H9 (cell line): ENCODE measurements at regions not wholly inside any gene's neighbourhood (a gene's known extent, or its start where the extent isn't known, plus 50 kb on each side); places are given as distances from the start of the nearest gene placed in this dataset.

Source experiments
- DNase-seq: peaks from one replicate; pipeline ENCODE4 v3.0.0-alpha.2; 2017
- H2AFZ ChIP-seq: one replicate; pipeline ENCODE4 v1.6.1; 2013; ENCODE audit warnings: mild to moderate bottlenecking, low read length, control low read depth, moderate library complexity
- H2AK5ac ChIP-seq: 2 replicates; pipeline ENCODE4 v1.6.1; 2013; ENCODE audit warnings: low read length, control low read depth, mixed read lengths; ENCODE audit not compliant: insufficient read length
- H2BK120ac ChIP-seq: one replicate; pipeline ENCODE4 v1.6.1; 2013; ENCODE audit warnings: low read depth, mild to moderate bottlenecking, low read length, control low read depth, inconsistent platforms; ENCODE audit not compliant: poor library complexity, severe bottlenecking
- H2BK12ac ChIP-seq: 2 replicates; pipeline ENCODE4 v1.6.1; 2013; ENCODE audit warnings: low read length, control low read depth, mixed read lengths, low read depth; ENCODE audit not compliant: insufficient read length
- H2BK15ac ChIP-seq: 2 replicates; pipeline ENCODE4 v1.6.1; 2013; ENCODE audit warnings: low read depth, low read length, control low read depth
- H2BK20ac ChIP-seq: one replicate; pipeline ENCODE4 v1.6.1; 2013; ENCODE audit warnings: low read depth, mild to moderate bottlenecking, low read length, control low read depth, inconsistent platforms; ENCODE audit not compliant: poor library complexity, severe bottlenecking
- H2BK5ac ChIP-seq: 2 replicates; pipeline ENCODE4 v1.6.1; 2013; ENCODE audit warnings: low read length, control low read depth, mixed read lengths; ENCODE audit not compliant: insufficient read length
- H3K14ac ChIP-seq: 2 replicates; pipeline ENCODE4 v1.6.1; 2013; ENCODE audit warnings: low read length, control low read depth; ENCODE audit not compliant: insufficient read depth
- H3K18ac ChIP-seq: 2 replicates; pipeline ENCODE4 v1.6.1; 2013; ENCODE audit warnings: low read depth, mild to moderate bottlenecking, mixed read lengths, low read length, control low read depth; ENCODE audit not compliant: insufficient read length
- H3K23ac ChIP-seq: 2 replicates; pipeline ENCODE4 v1.6.1; 2013; ENCODE audit warnings: low read length, control low read depth, mixed read lengths, low read depth; ENCODE audit not compliant: insufficient read length
- H3K23me2 ChIP-seq: 2 replicates; pipeline ENCODE4 v1.6.1; 2013; ENCODE audit warnings: low read depth, mild to moderate bottlenecking, mixed read lengths, low read length, control low read depth; ENCODE audit not compliant: insufficient read length, poor library complexity, severe bottlenecking
- H3K27ac ChIP-seq: 2 replicates; pipeline ENCODE4 v1.5.1; 2013; ENCODE audit warnings: low read length, control low read depth, mixed read lengths, low read depth; ENCODE audit not compliant: insufficient read length
- H3K27me3 ChIP-seq: 2 replicates; pipeline ENCODE4 v1.6.1; 2013; ENCODE audit warnings: low read length, control low read depth, inconsistent platforms; ENCODE audit not compliant: insufficient read depth
- H3K4ac ChIP-seq: 2 replicates; pipeline ENCODE4 v1.6.1; 2013; ENCODE audit warnings: low read depth, mild to moderate bottlenecking, control low read depth, inconsistent platforms, low read length, moderate library complexity
- H3K4me1 ChIP-seq: 2 replicates; pipeline ENCODE4 v1.6.1; 2013; ENCODE audit warnings: low read length, control low read depth, inconsistent platforms; ENCODE audit not compliant: insufficient read depth
- H3K4me2 ChIP-seq: 2 replicates; pipeline ENCODE4 v1.6.1; 2013; ENCODE audit warnings: low read length, control low read depth, mixed read lengths; ENCODE audit not compliant: insufficient read length, insufficient read depth
- H3K56ac ChIP-seq: 2 replicates; pipeline ENCODE4 v1.6.1; 2013; ENCODE audit warnings: low read depth, mild to moderate bottlenecking, mixed read lengths, low read length, control low read depth; ENCODE audit not compliant: insufficient read length
- H3K79me1 ChIP-seq: 2 replicates; pipeline ENCODE4 v1.6.1; 2013; ENCODE audit warnings: low read depth, mild to moderate bottlenecking, moderate library complexity, low read length, control low read depth, inconsistent platforms; ENCODE audit not compliant: insufficient read depth, poor library complexity, severe bottlenecking
- H3K79me2 ChIP-seq: 2 replicates; pipeline ENCODE4 v1.6.1; 2013; ENCODE audit warnings: low read length, control low read depth, inconsistent platforms; ENCODE audit not compliant: insufficient read depth
- H3K9ac ChIP-seq: 2 replicates; pipeline ENCODE4 v1.6.1; 2013; ENCODE audit warnings: low read length, control low read depth, mixed read lengths; ENCODE audit not compliant: insufficient read length; ENCODE audit errors: extremely low read depth
- H3K9me3 ChIP-seq: one replicate; pipeline ENCODE4 v1.6.1; 2013; ENCODE audit warnings: low read depth, low read length, inconsistent platforms; ENCODE audit not compliant: control insufficient read depth
- H3T11ph ChIP-seq: one replicate; pipeline ENCODE4 v1.6.1; 2013; ENCODE audit warnings: mild to moderate bottlenecking, low read length, control low read depth, inconsistent platforms
- H4K20me1 ChIP-seq: one replicate; pipeline ENCODE4 v1.6.1; 2013; ENCODE audit not compliant: control insufficient read depth, insufficient read length, insufficient read depth
- H4K5ac ChIP-seq: 2 replicates; pipeline ENCODE4 v1.6.1; 2013; ENCODE audit warnings: low read depth, mild to moderate bottlenecking, mixed read lengths, low read length, control low read depth; ENCODE audit not compliant: insufficient read length
- H4K8ac ChIP-seq: replicated peaks from 2 replicates; pipeline ENCODE4 v1.6.1; 2013; ENCODE audit warnings: low read length, control low read depth, mixed read lengths, low read depth; ENCODE audit not compliant: insufficient read length
- H4K91ac ChIP-seq: 2 replicates; pipeline ENCODE4 v1.6.1; 2013; ENCODE audit warnings: low read depth, mild to moderate bottlenecking, moderate library complexity, mixed read lengths, low read length, control low read depth; ENCODE audit not compliant: insufficient read length
- H3K27ac Mint-ChIP-seq, 3 experiments: 2 replicates in 2 of 3; 3 replicates in 1 of 3; pipeline ENCODE4 v1.8.0; 2020 to 2021; ENCODE audit warnings: mixed read lengths in 3 of 3, mild to moderate bottlenecking in 1 of 3, moderate library complexity in 1 of 3
- H3K27me3 Mint-ChIP-seq: 2 replicates; pipeline ENCODE4 v1.8.0; 2021; ENCODE audit warnings: low read depth, mild to moderate bottlenecking, moderate library complexity, mixed read lengths
- H3K36me3 Mint-ChIP-seq, 3 experiments: 2 replicates in 2 of 3; 3 replicates in 1 of 3; pipeline ENCODE4 v1.8.0; 2020 to 2021; ENCODE audit warnings: low read depth in 3 of 3, mixed read lengths in 3 of 3; ENCODE audit not compliant: insufficient read depth in 1 of 3
- H3K4me1 Mint-ChIP-seq, 2 experiments: 2 replicates each; pipeline ENCODE4 v1.8.0; 2020; ENCODE audit warnings: mixed read lengths in 2 of 2
- H3K4me3 Mint-ChIP-seq, 2 experiments: 2 replicates in 1 of 2; 3 replicates in 1 of 2; pipeline ENCODE4 v1.8.0; 2020 to 2021; ENCODE audit warnings: mild to moderate bottlenecking in 2 of 2, mixed read lengths in 2 of 2, moderate library complexity in 1 of 2
- H3K9me3 Mint-ChIP-seq, 2 experiments: 2 replicates in 1 of 2; 3 replicates in 1 of 2; pipeline ENCODE4 v1.8.0; 2020; ENCODE audit warnings: mild to moderate bottlenecking in 2 of 2, mixed read lengths in 2 of 2, moderate library complexity in 1 of 2
- WGBS: extraction: QIAGEN DNeasy Blood & Tissue Kit; methylation state at CpG from one replicate; pipeline ENCODE4 v1.1.7; 2013; ENCODE audit warnings: missing lambda C conversion rate, low lambda C conversion rate, mixed read lengths; ENCODE audit not compliant: insufficient read length; ENCODE audit errors: extremely low coverage; 5-methylcytosine and 5-hydroxymethylcytosine counted together
- TF ChIP-seq, protein P1 (sequence below): fragments of 200-600 bp; sonication (generic); conservative IDR thresholded peaks from 3 replicates; pipeline ENCODE4 v1.8.0; 2021; ENCODE audit warnings: antibody characterized with exemption, mild to moderate bottlenecking

DNA sequence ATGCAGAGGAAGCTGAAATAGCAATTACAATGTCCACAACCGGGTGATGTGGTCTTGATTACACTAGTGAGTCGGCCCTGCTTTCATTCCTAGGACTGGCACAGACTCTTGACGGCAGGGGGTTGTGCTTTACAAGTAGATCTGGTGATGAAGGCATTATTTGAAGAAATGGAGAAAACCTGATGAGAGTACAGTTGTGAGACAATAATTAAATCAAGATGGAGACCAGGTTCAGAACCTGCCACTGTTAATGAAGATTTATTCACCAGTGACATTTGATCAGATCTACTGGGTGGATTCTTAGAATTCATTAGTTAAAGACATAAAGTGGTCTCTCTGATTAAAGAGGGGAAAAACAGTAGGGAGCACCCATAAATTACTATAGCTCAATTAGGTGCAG, 747.2 kb downstream of the STPG2 start:
- H2BK20ac ChIP-seq, result no peak overlapping the region
- no peak for DNase-seq
- no peak overlapping the region for H2AK5ac ChIP-seq
- no peak overlapping the region for H4K5ac ChIP-seq
- H3T11ph ChIP-seq, result no peak overlapping the region
- no peak overlapping the region for H2BK120ac ChIP-seq
- no peak overlapping the region for H2BK5ac ChIP-seq
- no peak overlapping the region for H3K4me3 Mint-ChIP-seq
- no peak overlapping the region for H2BK15ac ChIP-seq
- no peak overlapping the region for H3K4ac ChIP-seq
- no peaks in the 10 kb centered on the region for H3K4me1 ChIP-seq
- WGBS, result no CpG with 5 or more reads among the region's 3 CpGs
- no peak overlapping the region for H2AFZ ChIP-seq
- no peak overlapping the region for H3K56ac ChIP-seq
- H3K9me3 ChIP-seq, result no peaks in the 10 kb centered on the region
- no peak overlapping the region for H3K9ac ChIP-seq
- H3K36me3 Mint-ChIP-seq, result peaks cover 0 to 6% (median 2%) of the 10 kb centered on the region in 3 experiments; a peak in 3 of 7 replicates
- no peaks in the 10 kb centered on the region for H3K23me2 ChIP-seq
- H3K27me3 ChIP-seq, result no peaks in the 10 kb centered on the region
- H4K8ac ChIP-seq, result no peak overlapping the region
- H3K9me3 Mint-ChIP-seq, result peaks cover 7 to 9% of the 10 kb centered on the region in 2 experiments; a peak in 4 of 5 replicates
- no peak overlapping the region for H4K91ac ChIP-seq
- TF ChIP-seq, protein P1, sequence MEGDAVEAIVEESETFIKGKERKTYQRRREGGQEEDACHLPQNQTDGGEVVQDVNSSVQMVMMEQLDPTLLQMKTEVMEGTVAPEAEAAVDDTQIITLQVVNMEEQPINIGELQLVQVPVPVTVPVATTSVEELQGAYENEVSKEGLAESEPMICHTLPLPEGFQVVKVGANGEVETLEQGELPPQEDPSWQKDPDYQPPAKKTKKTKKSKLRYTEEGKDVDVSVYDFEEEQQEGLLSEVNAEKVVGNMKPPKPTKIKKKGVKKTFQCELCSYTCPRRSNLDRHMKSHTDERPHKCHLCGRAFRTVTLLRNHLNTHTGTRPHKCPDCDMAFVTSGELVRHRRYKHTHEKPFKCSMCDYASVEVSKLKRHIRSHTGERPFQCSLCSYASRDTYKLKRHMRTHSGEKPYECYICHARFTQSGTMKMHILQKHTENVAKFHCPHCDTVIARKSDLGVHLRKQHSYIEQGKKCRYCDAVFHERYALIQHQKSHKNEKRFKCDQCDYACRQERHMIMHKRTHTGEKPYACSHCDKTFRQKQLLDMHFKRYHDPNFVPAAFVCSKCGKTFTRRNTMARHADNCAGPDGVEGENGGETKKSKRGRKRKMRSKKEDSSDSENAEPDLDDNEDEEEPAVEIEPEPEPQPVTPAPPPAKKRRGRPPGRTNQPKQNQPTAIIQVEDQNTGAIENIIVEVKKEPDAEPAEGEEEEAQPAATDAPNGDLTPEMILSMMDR, result no peak
- H3K79me2 ChIP-seq, result no peaks in the 10 kb centered on the region
- no peaks in the 10 kb centered on the region for H3K27me3 Mint-ChIP-seq
- H3K23ac ChIP-seq, result no peak overlapping the region
- no peak overlapping the region for H2BK12ac ChIP-seq
- H3K18ac ChIP-seq, result no peak overlapping the region
- no peak overlapping the region for H3K27ac ChIP-seq
- no peaks in the 10 kb centered on the region for H4K20me1 ChIP-seq
- H3K4me1 Mint-ChIP-seq, result no peaks in the 10 kb centered on the region
- no peaks in the 10 kb centered on the region for H3K79me1 ChIP-seq
- no peak overlapping the region for H3K4me2 ChIP-seq
- no peak overlapping the region for H3K14ac ChIP-seq
- H3K27ac Mint-ChIP-seq, result no peak overlapping the region
